ENCODE measurements at regions not wholly inside any gene's neighbourhood (a gene's known extent, or its start where the extent isn't known, plus 50 kb on each side); places are given as distances from the start of the nearest gene placed in this dataset.

DNA sequence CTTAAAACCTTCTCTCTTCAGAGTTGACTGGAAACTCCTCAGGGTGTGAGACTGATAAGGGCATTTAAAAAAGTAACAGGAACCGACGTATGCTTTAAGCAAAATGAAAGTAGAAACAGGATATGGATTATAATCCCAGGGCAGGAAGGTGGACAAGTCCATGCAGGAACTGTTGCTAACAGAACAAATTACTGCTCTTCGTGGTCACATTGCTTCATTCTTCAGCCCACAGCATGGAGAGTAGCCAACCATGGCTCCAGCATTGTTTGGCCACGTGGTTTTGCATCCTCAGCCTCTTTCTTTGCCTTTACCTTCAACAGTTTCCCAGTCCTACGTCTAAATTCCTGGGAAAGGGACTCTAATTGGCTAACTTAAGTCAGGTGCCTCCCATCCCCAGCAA is 563.1 kb upstream of the ISX start:
- DNase-seq (ENCODE audit: low read depth, low spot score) (no peak), ATAC-seq (no peak)
- no TSS peak for BruUV-seq (replicated peaks)
- Histone ChIP-seq H3K9ac (ENCODE audit: low read length) (no peak overlapping the region), H4K20me1 (ENCODE audit: insufficient read depth) (no peaks in the 10 kb centered on the region), H3K79me2 (ENCODE audit: insufficient read depth, low read length) (no peaks in the 10 kb centered on the region), H3K27ac (ENCODE audit: low read depth, low read length) (no peak overlapping the region), H3K9me2 (ENCODE audit: insufficient read depth) (no peaks in the 10 kb centered on the region), H3K36me3 (ENCODE audit: control insufficient read depth in 1 of 2, insufficient read depth in 2 of 2, low read length in 2 of 2) (no peaks in the 10 kb centered on the region), H3K4me1 (ENCODE audit: control insufficient read depth in 1 of 2, insufficient read depth in 2 of 2, low read length in 2 of 2) (no peaks in the 10 kb centered on the region), H3K4me3 (replicated peaks in 1 of 2; ENCODE audit: low read depth in 1 of 2, low read length in 2 of 2) (no peak overlapping the region), H3K27me3 (ENCODE audit: insufficient read depth, low read length) (no peaks in the 10 kb centered on the region), H3K9me3 (ENCODE audit: control insufficient read depth in 1 of 2, insufficient read depth in 1 of 2, low read depth in 1 of 2, low read length in 2 of 2) (peaks cover 4 to 39% of the 10 kb centered on the region in 2 experiments; a peak in 3 of 4 replicates), H3K4me2 (ENCODE audit: low read length) (no peak overlapping the region), H2AFZ (ENCODE audit: low read depth, low read length, poor library complexity, severe bottlenecking) (no peak overlapping the region)
- TF ChIP-seq, protein P1, sequence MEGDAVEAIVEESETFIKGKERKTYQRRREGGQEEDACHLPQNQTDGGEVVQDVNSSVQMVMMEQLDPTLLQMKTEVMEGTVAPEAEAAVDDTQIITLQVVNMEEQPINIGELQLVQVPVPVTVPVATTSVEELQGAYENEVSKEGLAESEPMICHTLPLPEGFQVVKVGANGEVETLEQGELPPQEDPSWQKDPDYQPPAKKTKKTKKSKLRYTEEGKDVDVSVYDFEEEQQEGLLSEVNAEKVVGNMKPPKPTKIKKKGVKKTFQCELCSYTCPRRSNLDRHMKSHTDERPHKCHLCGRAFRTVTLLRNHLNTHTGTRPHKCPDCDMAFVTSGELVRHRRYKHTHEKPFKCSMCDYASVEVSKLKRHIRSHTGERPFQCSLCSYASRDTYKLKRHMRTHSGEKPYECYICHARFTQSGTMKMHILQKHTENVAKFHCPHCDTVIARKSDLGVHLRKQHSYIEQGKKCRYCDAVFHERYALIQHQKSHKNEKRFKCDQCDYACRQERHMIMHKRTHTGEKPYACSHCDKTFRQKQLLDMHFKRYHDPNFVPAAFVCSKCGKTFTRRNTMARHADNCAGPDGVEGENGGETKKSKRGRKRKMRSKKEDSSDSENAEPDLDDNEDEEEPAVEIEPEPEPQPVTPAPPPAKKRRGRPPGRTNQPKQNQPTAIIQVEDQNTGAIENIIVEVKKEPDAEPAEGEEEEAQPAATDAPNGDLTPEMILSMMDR (IDR thresholded peaks at IDR 0.05 in 2 of 3, conservative IDR thresholded peaks at IDR 0.05 in 1 of 3; ENCODE audit: borderline replicate concordance in 1 of 3, insufficient read depth in 1 of 3, low read depth in 2 of 3, low read length in 2 of 3): no peak
- TF ChIP-seq SP1 (IDR thresholded peaks at IDR 0.05; ENCODE audit: low read depth) (no peak), CBX3 (IDR thresholded peaks at IDR 0.05; ENCODE audit: low read depth) (no peak), POLR2AphosphoS5 (IDR thresholded peaks at IDR 0.05; ENCODE audit: low read depth, low read length) (no peak), JUND (IDR thresholded peaks at IDR 0.05) (no peak), ZFX (IDR thresholded peaks at IDR 0.05) (no peak), SRF (IDR thresholded peaks at IDR 0.05; ENCODE audit: low read depth) (no peak), ELF1 (IDR thresholded peaks at IDR 0.05; ENCODE audit: borderline replicate concordance, low read depth) (no peak), FOSL1 (IDR thresholded peaks at IDR 0.05; ENCODE audit: low read depth) (no peak), EZH2phosphoT487 (IDR thresholded peaks at IDR 0.05; ENCODE audit: borderline replicate concordance) (no peak)
- TF ChIP-seq, protein P2, sequence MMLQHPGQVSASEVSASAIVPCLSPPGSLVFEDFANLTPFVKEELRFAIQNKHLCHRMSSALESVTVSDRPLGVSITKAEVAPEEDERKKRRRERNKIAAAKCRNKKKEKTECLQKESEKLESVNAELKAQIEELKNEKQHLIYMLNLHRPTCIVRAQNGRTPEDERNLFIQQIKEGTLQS (IDR thresholded peaks at IDR 0.05): no peak
- TF ChIP-seq, protein P3, sequence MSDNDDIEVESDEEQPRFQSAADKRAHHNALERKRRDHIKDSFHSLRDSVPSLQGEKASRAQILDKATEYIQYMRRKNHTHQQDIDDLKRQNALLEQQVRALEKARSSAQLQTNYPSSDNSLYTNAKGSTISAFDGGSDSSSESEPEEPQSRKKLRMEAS (IDR thresholded peaks at IDR 0.05): no peak
- RAD21 ChIA-PET (ENCODE audit: low non-redundant PET in 1 of 2, low total read pairs in 2 of 2, uncharacterized antibody in 2 of 2, unreplicated experiment in 2 of 2): no interaction called here
- CTCF ChIA-PET: no interaction called here
- POLR2A ChIA-PET: no interaction called here
- intact Hi-C loops (cut with micrococcal nuclease): no loop called here
